ENCODE measurements at regions not wholly inside any gene's neighbourhood (a gene's known extent, or its start where the extent isn't known, plus 50 kb on each side); places are given as distances from the start of the nearest gene placed in this dataset.

GRCh38 chr4:179804440-179804839 is 2362.2 kb upstream of the AGA start:
- TF ChIP-seq CTCF (IDR thresholded peaks at IDR 0.05; ENCODE audit: control extremely low read depth, extremely low read depth) = no peak
- DNase-seq (no peak), ATAC-seq (ENCODE audit: insufficient read depth, low FRiP score) (no peak)
- Histone ChIP-seq H3K9me3 (ENCODE audit: control insufficient read depth in 4 of 4, insufficient read depth in 3 of 4, low read length in 3 of 4) (peaks cover 0 to 4% (median 0%) of the 10 kb centered on the region in 4 donors), H3K27ac (ENCODE audit: low read depth in 1 of 2, low read length in 1 of 2) (no peak overlapping the region), H3K4me3 (no peak overlapping the region), H3K27me3 (ENCODE audit: control insufficient read depth in 3 of 3, insufficient read depth in 3 of 3, low read length in 2 of 3) (no peaks in the 10 kb centered on the region), H3K9ac (ENCODE audit: insufficient read depth in 1 of 2, low read length in 2 of 2) (no peak overlapping the region), H3K36me3 (ENCODE audit: control insufficient read depth in 4 of 4, insufficient read depth in 4 of 4, low read length in 4 of 4) (no peaks in the 10 kb centered on the region), H3K4me1 (ENCODE audit: control insufficient read depth in 5 of 5, insufficient read depth in 5 of 5, low read length in 5 of 5) (peaks cover 0 to 2% (median 0%) of the 10 kb centered on the region in 5 donors)
- WGBS, 2 donors = 76 to 78% methylated on average over 1 of the region's 1 CpG

- Histone ChIP-seq H3K9ac (ENCODE audit: insufficient read depth in 1 of 2, low read length in 2 of 2) (no peak overlapping the region), H3K27ac (ENCODE audit: low read depth in 1 of 2, low read length in 1 of 2) (no peak overlapping the region), H3K27me3 (ENCODE audit: control insufficient read depth in 3 of 3, insufficient read depth in 3 of 3, low read length in 2 of 3) (no peaks in the 10 kb centered on the region), H3K36me3 (ENCODE audit: control insufficient read depth in 4 of 4, insufficient read depth in 4 of 4, low read length in 4 of 4) (no peaks in the 10 kb centered on the region), H3K9me3 (ENCODE audit: control insufficient read depth in 4 of 4, insufficient read depth in 3 of 4, low read length in 3 of 4) (peaks cover 0 to 4% (median 2%) of the 10 kb centered on the region in 4 donors), H3K4me1 (ENCODE audit: control insufficient read depth in 5 of 5, insufficient read depth in 5 of 5, low read length in 5 of 5) (no peaks in the 10 kb centered on the region), H3K4me3 (no peak overlapping the region)
- 71 to 72% methylated on average over 8 of the region's 8 CpGs for WGBS, 2 donors
- TF ChIP-seq CTCF (IDR thresholded peaks at IDR 0.05; ENCODE audit: control extremely low read depth, extremely low read depth) = no peak
- ATAC-seq (ENCODE audit: insufficient read depth, low FRiP score) (no peak), DNase-seq (no peak)
These were observed 2375.1 kb upstream of the AGA start for GRCh38 chr4:179817317-179817716.

GRCh38 chr4:179823342-179823741 is 2381.1 kb upstream of the AGA start:
- no peak for TF ChIP-seq CTCF (IDR thresholded peaks at IDR 0.05; ENCODE audit: control extremely low read depth, extremely low read depth)
- WGBS, 2 donors = 43 to 45% methylated on average over 2 of the region's 2 CpGs
- Histone ChIP-seq H3K4me1 (ENCODE audit: control insufficient read depth in 5 of 5, insufficient read depth in 5 of 5, low read length in 5 of 5) (no peaks in the 10 kb centered on the region), H3K9ac (ENCODE audit: insufficient read depth in 1 of 2, low read length in 2 of 2) (no peak overlapping the region), H3K36me3 (ENCODE audit: control insufficient read depth in 4 of 4, insufficient read depth in 4 of 4, low read length in 4 of 4) (no peaks in the 10 kb centered on the region), H3K4me3 (no peak overlapping the region), H3K27ac (ENCODE audit: low read depth in 1 of 2, low read length in 1 of 2) (no peak overlapping the region), H3K9me3 (ENCODE audit: control insufficient read depth in 4 of 4, insufficient read depth in 3 of 4, low read length in 3 of 4) (peaks cover 0 to 3% (median under 1%) of the 10 kb centered on the region in 4 donors), H3K27me3 (ENCODE audit: control insufficient read depth in 3 of 3, insufficient read depth in 3 of 3, low read length in 2 of 3) (no peaks in the 10 kb centered on the region)
- ATAC-seq (ENCODE audit: insufficient read depth, low FRiP score) (no peak), DNase-seq (no peak)

- ATAC-seq (ENCODE audit: insufficient read depth, low FRiP score) = no peak
- DNase-seq = no peak
- WGBS, 2 donors = 87 to 91% methylated on average over 4 of the region's 4 CpGs
- Histone ChIP-seq H3K27me3 (ENCODE audit: control insufficient read depth in 3 of 3, insufficient read depth in 3 of 3, low read length in 2 of 3) (no peaks in the 10 kb centered on the region), H3K4me1 (ENCODE audit: control insufficient read depth in 5 of 5, insufficient read depth in 5 of 5, low read length in 5 of 5) (no peaks in the 10 kb centered on the region), H3K9ac (ENCODE audit: insufficient read depth in 1 of 2, low read length in 2 of 2) (no peak overlapping the region), H3K4me3 (no peak overlapping the region), H3K27ac (ENCODE audit: low read depth in 1 of 2, low read length in 1 of 2) (no peak overlapping the region), H3K9me3 (ENCODE audit: control insufficient read depth in 4 of 4, insufficient read depth in 3 of 4, low read length in 3 of 4) (peaks cover 0 to 5% (median under 1%) of the 10 kb centered on the region in 4 donors), H3K36me3 (ENCODE audit: control insufficient read depth in 4 of 4, insufficient read depth in 4 of 4, low read length in 4 of 4) (no peaks in the 10 kb centered on the region)
- no peak for TF ChIP-seq CTCF (IDR thresholded peaks at IDR 0.05; ENCODE audit: control extremely low read depth, extremely low read depth)
These were observed 2389.0 kb upstream of the AGA start for GRCh38 chr4:179831274-179831673.
